ENCODE measurements at regions not wholly inside any gene's neighbourhood (a gene's known extent, or its start where the extent isn't known, plus 50 kb on each side); places are given as distances from the start of the nearest gene placed in this dataset.

- TF ChIP-seq CHD2 (IDR thresholded peaks at IDR 0.05; ENCODE audit: low read length, partially characterized antibody): no peak
- no peak for TF ChIP-seq CTCF (IDR thresholded peaks at IDR 0.05)
- no peak for TF ChIP-seq EHF (CRISPR knock-in tag; IDR thresholded peaks at IDR 0.05)
- no peak for TF ChIP-seq MYC (IDR thresholded peaks at IDR 0.05; ENCODE audit: borderline replicate concordance, low read length)
- TF ChIP-seq POLR2A (IDR thresholded peaks at IDR 0.05; ENCODE audit: low read length): no peak
- no peak for TF ChIP-seq JUNB (IDR thresholded peaks at IDR 0.05)
- TF ChIP-seq HOXA7 (CRISPR knock-in tag; IDR thresholded peaks at IDR 0.05): no peak
- no peak for TF ChIP-seq MAX (IDR thresholded peaks at IDR 0.05)
- TF ChIP-seq RFX5 (IDR thresholded peaks at IDR 0.05): no peak
Measured at GRCh38 chr7:55296070-55296469, 69.1 kb upstream of the LANCL2 start.
